H1 (cell line): ENCODE measurements at regions not wholly inside any gene's neighbourhood (a gene's known extent, or its start where the extent isn't known, plus 50 kb on each side); places are given as distances from the start of the nearest gene placed in this dataset.

Experiments
- CTCF ChIA-PET: fragments of 300-600 bp; sonication (Branson Sonifier 250); formaldehyde crosslinking; loops from one replicate; lab custom pipeline; 2021; ENCODE audit not compliant: partially characterized antibody; lab: Charles Lee
- POLR2A ChIA-PET: fragments of 300-600 bp; sonication (Branson Sonifier 250); formaldehyde crosslinking; loops from one replicate; lab custom pipeline; 2021; ENCODE audit warnings: inconsistent platforms; ENCODE audit not compliant: partially characterized antibody; lab: Charles Lee
- DNase-seq, 2 experiments: peaks; one replicate each; pipeline versions ENCODE4 v3.0.0 to v3.0.0-alpha.2; 2010 to 2022; ENCODE audit warnings: low spot score in 2 of 2, low read depth in 1 of 2, mixed read lengths in 1 of 2
- FAIRE-seq: peaks from 2 replicates; lab custom pipeline; 2011; peaks lifted over from hg19 to GRCh38; lab: Jason Lieb, UNC
- H2AFZ ChIP-seq: 2 replicates; pipeline ENCODE4 v1.8.1; 2012; ENCODE audit warnings: low read length, inconsistent platforms
- H2AK5ac ChIP-seq: 2 replicates; pipeline ENCODE4 v1.6.1; 2013; ENCODE audit warnings: low read depth, low read length
- H2BK120ac ChIP-seq: replicated peaks from 2 replicates; pipeline ENCODE3; 2013; ENCODE audit warnings: low read depth, low read length, inconsistent platforms
- H2BK12ac ChIP-seq: 2 replicates; pipeline ENCODE4 v1.6.1; 2013; ENCODE audit warnings: low read depth, low read length
- H2BK15ac ChIP-seq: 2 replicates; pipeline ENCODE4 v1.6.1; 2013; ENCODE audit warnings: low read length
- H2BK20ac ChIP-seq: 2 replicates; pipeline ENCODE4 v1.6.1; 2013; ENCODE audit warnings: low read length
- H2BK5ac ChIP-seq: 2 replicates; pipeline ENCODE4 v1.6.1; 2013; ENCODE audit warnings: low read depth, low read length
- H3K14ac ChIP-seq: 2 replicates; pipeline ENCODE4 v1.6.1; 2013; ENCODE audit warnings: inconsistent platforms; ENCODE audit not compliant: insufficient read length
- H3K18ac ChIP-seq: 2 replicates; pipeline ENCODE4 v1.6.1; 2013; ENCODE audit warnings: low read length; ENCODE audit errors: extremely low read depth
- H3K23ac ChIP-seq: 2 replicates; pipeline ENCODE4 v1.6.1; 2013; ENCODE audit warnings: inconsistent platforms; ENCODE audit not compliant: insufficient read length
- H3K23me2 ChIP-seq: 2 replicates; pipeline ENCODE4 v1.6.1; 2013; ENCODE audit warnings: low read depth, low read length
- H3K27ac ChIP-seq: 2 replicates; pipeline ENCODE4 v1.6.1; 2011; ENCODE audit warnings: low read depth, low read length, inconsistent platforms
- H3K27me3 ChIP-seq, 4 experiments: replicated peaks in 1 of 4; 1 replicate in 1 of 4; 2 replicates in 3 of 4; pipeline versions ENCODE4 v1.6.1 to v1.8.1; 2011 to 2013; ENCODE audit warnings: low read length in 3 of 4, mild to moderate bottlenecking in 3 of 4, inconsistent platforms in 2 of 4, mixed read lengths in 2 of 4, moderate library complexity in 1 of 4; ENCODE audit not compliant: control insufficient read depth in 3 of 4, insufficient read depth in 3 of 4; ENCODE audit errors: extremely low read depth in 1 of 4
- H3K36me3 ChIP-seq, 4 experiments: 2 replicates each; pipeline versions ENCODE4 v1.6.1 to v1.8.1; 2011 to 2013; ENCODE audit warnings: mild to moderate bottlenecking in 4 of 4, low read length in 3 of 4, moderate library complexity in 2 of 4, control low read depth in 1 of 4, inconsistent platforms in 1 of 4; ENCODE audit not compliant: insufficient read depth in 4 of 4, control insufficient read depth in 2 of 4
- H3K4ac ChIP-seq: replicated peaks from 2 replicates; pipeline ENCODE3; 2013; ENCODE audit warnings: low read length, low read depth, mixed read lengths, inconsistent platforms; ENCODE audit not compliant: insufficient read length
- H3K4me1 ChIP-seq, 4 experiments: replicated peaks in 1 of 4; 1 replicate in 1 of 4; 2 replicates in 3 of 4; pipeline versions ENCODE4 v1.6.1 to v1.8.1; 2011 to 2013; ENCODE audit warnings: low read length in 3 of 4, inconsistent platforms in 2 of 4, mixed read lengths in 1 of 4; ENCODE audit not compliant: insufficient read depth in 4 of 4, control insufficient read depth in 3 of 4
- H3K4me2 ChIP-seq, 2 experiments: 2 replicates each; pipeline versions ENCODE4 v1.6.1 to v1.8.1; 2011 to 2013; ENCODE audit warnings: low read depth in 2 of 2, low read length in 2 of 2, control low read depth in 1 of 2, inconsistent platforms in 1 of 2, mild to moderate bottlenecking in 1 of 2; ENCODE audit not compliant: insufficient read depth in 1 of 2
- H3K4me3 ChIP-seq, 4 experiments: fragments of 200-600, 300-600 bp in 1 of 4; sonication (generic), shearing (Covaris generic), sonication (Bioruptor Twin) in 1 of 4; 2 replicates each; pipeline versions ENCODE4 v1.5.1 to v1.8.1; 2011 to 2016; ENCODE audit warnings: low read length in 4 of 4, low read depth in 3 of 4, control low read depth in 2 of 4, inconsistent platforms in 2 of 4, mild to moderate bottlenecking in 2 of 4, mixed read lengths in 1 of 4, moderate library complexity in 1 of 4; ENCODE audit not compliant: insufficient read depth in 2 of 4; ENCODE audit errors: extremely low read depth in 1 of 4
- H3K56ac ChIP-seq: replicated peaks from 2 replicates; pipeline ENCODE3; 2013; ENCODE audit warnings: low read depth, mild to moderate bottlenecking, mixed read lengths, low read length, inconsistent platforms; ENCODE audit not compliant: insufficient read length
- H3K79me1 ChIP-seq: 2 replicates; pipeline ENCODE4 v1.6.1; 2013; ENCODE audit warnings: low read depth, low read length, control low read depth
- H3K79me2 ChIP-seq, 2 experiments: 2 replicates each; pipeline versions ENCODE4 v1.6.1 to v1.8.1; 2012 to 2013; ENCODE audit warnings: low read length in 2 of 2, mild to moderate bottlenecking in 2 of 2, inconsistent platforms in 1 of 2; ENCODE audit not compliant: insufficient read depth in 2 of 2, control insufficient read depth in 1 of 2
- H3K9ac ChIP-seq, 4 experiments: replicated peaks in 1 of 4; 1 replicate in 1 of 4; 2 replicates in 3 of 4; pipeline versions ENCODE4 v1.6.1 to v1.8.1; 2011 to 2013; ENCODE audit warnings: low read depth in 3 of 4, low read length in 3 of 4, control low read depth in 2 of 4, mild to moderate bottlenecking in 2 of 4, moderate library complexity in 2 of 4, inconsistent platforms in 1 of 4; ENCODE audit errors: extremely low read depth in 1 of 4
- H3K9me3 ChIP-seq, 2 experiments: 2 replicates each; pipeline versions ENCODE4 v1.6.1 to v1.8.1; 2012 to 2013; ENCODE audit warnings: mild to moderate bottlenecking in 2 of 2, moderate library complexity in 2 of 2, control low read depth in 1 of 2, inconsistent platforms in 1 of 2, low read depth in 1 of 2, low read length in 1 of 2, mixed read lengths in 1 of 2; ENCODE audit not compliant: insufficient read depth in 2 of 2
- H4K20me1 ChIP-seq, 2 experiments: replicated peaks in 1 of 2; 2 replicates each; pipeline versions ENCODE3 to v1.8.1; 2011 to 2013; ENCODE audit warnings: inconsistent platforms in 2 of 2, low read length in 2 of 2, mild to moderate bottlenecking in 1 of 2; ENCODE audit not compliant: insufficient read depth in 2 of 2, control insufficient read depth in 1 of 2
- H4K5ac ChIP-seq: 2 replicates; pipeline ENCODE4 v1.6.1; 2013; ENCODE audit warnings: low read length, low read depth, mixed read lengths, inconsistent platforms; ENCODE audit not compliant: insufficient read length
- H4K8ac ChIP-seq: 2 replicates; pipeline ENCODE4 v1.8.0; 2013; ENCODE audit warnings: mild to moderate bottlenecking, moderate library complexity, low read length, inconsistent platforms; ENCODE audit not compliant: insufficient read depth; ENCODE audit errors: extremely low read depth
- H4K91ac ChIP-seq: replicated peaks from 2 replicates; pipeline ENCODE3; 2013; ENCODE audit warnings: low read length, mixed read lengths, inconsistent platforms; ENCODE audit not compliant: insufficient read length
- ATF2 ChIP-seq: IDR thresholded peaks from 2 replicates; pipeline ENCODE4 v1.6.1; 2012; ENCODE audit warnings: low read length, inconsistent platforms
- CREB1 ChIP-seq: IDR thresholded peaks from 2 replicates; pipeline ENCODE4 v1.6.1; 2012; ENCODE audit warnings: inconsistent platforms
- SIN3A ChIP-seq, 2 experiments: IDR thresholded peaks in 1 of 2; conservative IDR thresholded peaks in 1 of 2; 2 replicates each; pipeline ENCODE4 v1.6.1; 2011 to 2012; ENCODE audit warnings: low read length in 2 of 2, improper control_type of control experiment in 1 of 2, low read depth in 1 of 2, mild to moderate bottlenecking in 1 of 2
- whole genome bisulfite sequencing, 2 experiments: shearing (Covaris generic) in 1 of 2; methylation state at CpG; one replicate each; pipeline versions ENCODE4 v1.1.6 to v1.1.7; 2013 to 2015; ENCODE audit warnings: low lambda C conversion rate in 2 of 2, mixed read lengths in 2 of 2, inconsistent platforms in 1 of 2, low coverage in 1 of 2, missing lambda C conversion rate in 1 of 2; ENCODE audit not compliant: insufficient replicate concordance in 2 of 2, insufficient coverage in 1 of 2, insufficient read length in 1 of 2; ENCODE audit errors: extremely low coverage in 1 of 2, missing lambda C conversion rate in 1 of 2; 5-methylcytosine and 5-hydroxymethylcytosine counted together

GRCh38 chr2:118224895-118225311 is 136.6 kb downstream of the INSIG2 start:
- ChIA-PET POLR2A (interaction anchor here (1.3 to 2.0 kb wide), 2 partner anchors 38 to 53 kb away, joined by 4 to 5 read pairs; no protein-coding TSS in a partner anchor), CTCF (interaction anchor here (0.6 to 2.9 kb wide), 7 partner anchors 45 to 637 kb away, joined by 3 to 16 read pairs (median 3); no protein-coding TSS in a partner anchor)
- H4K91ac ChIP-seq: no peak overlapping the region
- no peaks in the 10 kb centered on the region for H3K79me2 ChIP-seq
- H3K4ac ChIP-seq: no peak overlapping the region
- peaks cover 15% of the 10 kb centered on the region for H3K23me2 ChIP-seq
- DNase-seq (no peak), FAIRE-seq (peak; percentile 71)
- H3K79me1 ChIP-seq: no peaks in the 10 kb centered on the region
- 0 out of 2 replicates have a peak overlapping the region, but pooled peaks have one; percentile 63 for H3K18ac ChIP-seq
- H3K27ac ChIP-seq: no peak overlapping the region
- H2BK12ac ChIP-seq: no peak overlapping the region
- H2BK120ac ChIP-seq: no peak overlapping the region
- no peak overlapping the region for H3K23ac ChIP-seq
- H3K27me3 ChIP-seq: peaks cover 0 to 22% (median 16%) of the 10 kb centered on the region in 4 experiments; a peak in 6 of 7 replicates
- H2AFZ ChIP-seq: peak overlapping the region; percentile 48; the same call in 1 of the 2 replicates
- no peak overlapping the region for H4K8ac ChIP-seq
- H3K36me3 ChIP-seq: no peaks in the 10 kb centered on the region
- H3K56ac ChIP-seq: no peak overlapping the region
- peak overlapping the region in 3 of 4 experiments; percentile 31 to 46 (median 35); a peak in 5 of 7 replicates for H3K9ac ChIP-seq
- H4K5ac ChIP-seq: no peak overlapping the region
- H3K14ac ChIP-seq: no peak overlapping the region
- no peaks in the 10 kb centered on the region for H3K9me3 ChIP-seq
- TF ChIP-seq CREB1 (peak; percentile 15; the same call in 1 of the 2 replicates), SIN3A (conservative IDR thresholded peaks at IDR 0.05 in 1 of 2, IDR thresholded peaks at IDR 0.05 in 1 of 2; ENCODE audit: low read depth in 1 of 2, low read length in 2 of 2) (0 out of 4 replicates have a peak, but pooled peaks of 1 of the 2 experiments have one; percentile 14), ATF2 (no peak)
- H3K4me3 ChIP-seq: peak overlapping the region; percentile 47 to 71 (median 60)
- H4K20me1 ChIP-seq: no peaks in the 10 kb centered on the region
- WGBS, 2 experiments: 12% methylated on average over 15 of the region's 15 CpGs; no CpG with 5 or more reads in 1 of the 2 experiments
- no peak overlapping the region for H2AK5ac ChIP-seq
- no peak overlapping the region for H2BK20ac ChIP-seq
- peak overlapping the region; percentile 82 to 95 for H3K4me2 ChIP-seq
- H2BK15ac ChIP-seq: no peak overlapping the region
- peaks cover 0 to 7% (median 5%) of the 10 kb centered on the region in 4 experiments; a peak in 5 of 7 replicates for H3K4me1 ChIP-seq
- H2BK5ac ChIP-seq: no peak overlapping the region
